HG02870 (cell line): ENCODE measurements at regions not wholly inside any gene's neighbourhood (a gene's known extent, or its start where the extent isn't known, plus 50 kb on each side); places are given as distances from the start of the nearest gene placed in this dataset.
"Not testable (repeated sequence)": the region's sequence is repeated elsewhere in the genome, so short reads cannot be mapped to it uniquely, and the experiment has no call there.

ENCODE experiments used
- ATAC-seq: cut with Tn5 transposase; IDR thresholded peaks from one replicate; pipeline ENCODE4 v1.9.1; 2021; ENCODE audit warnings: mild to moderate bottlenecking, moderate library complexity; ENCODE audit not compliant: unreplicated experiment

DNA sequence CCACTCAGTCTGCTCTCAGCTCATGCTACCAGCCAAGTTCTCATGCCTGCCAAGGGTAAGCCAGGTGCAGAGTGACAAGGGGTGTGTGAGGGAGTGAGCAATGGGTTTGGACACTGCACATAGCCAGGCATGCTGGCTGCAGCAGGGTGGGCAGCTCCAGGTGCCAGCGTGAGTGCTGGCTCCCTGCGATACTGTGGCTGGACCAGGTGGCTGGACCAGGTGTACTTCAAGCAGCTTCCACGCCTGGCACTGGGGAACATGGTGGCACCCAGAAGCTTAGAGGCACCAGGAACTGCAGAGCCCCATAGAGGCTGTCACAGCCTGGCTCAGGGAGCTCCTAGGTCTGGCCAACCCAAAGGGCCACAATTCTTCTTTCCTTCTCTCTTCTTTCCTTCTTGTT lies 234.9 kb upstream of the GIMD1 start:
- no peak for ATAC-seq

DNA sequence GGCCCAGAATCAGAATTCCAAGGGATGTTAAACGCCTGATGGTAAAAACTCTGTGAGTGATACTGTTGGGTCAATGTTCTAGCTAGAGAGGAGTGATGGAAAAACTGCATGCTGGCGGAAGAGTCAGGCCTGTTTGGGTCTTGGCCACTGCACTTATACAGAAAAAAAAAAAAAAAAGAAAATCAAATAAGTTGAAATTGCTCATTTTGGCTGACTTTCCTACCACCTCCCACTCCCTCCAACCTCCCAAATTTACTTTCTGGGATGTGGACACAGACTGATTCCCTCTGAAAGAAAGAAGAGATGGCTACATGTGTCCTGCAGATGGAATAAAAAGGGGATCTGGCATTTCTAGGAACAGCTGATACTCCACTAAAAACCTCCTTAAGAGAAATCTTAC lies 234.1 kb upstream of the GIMD1 start:
- no peak for ATAC-seq

DNA sequence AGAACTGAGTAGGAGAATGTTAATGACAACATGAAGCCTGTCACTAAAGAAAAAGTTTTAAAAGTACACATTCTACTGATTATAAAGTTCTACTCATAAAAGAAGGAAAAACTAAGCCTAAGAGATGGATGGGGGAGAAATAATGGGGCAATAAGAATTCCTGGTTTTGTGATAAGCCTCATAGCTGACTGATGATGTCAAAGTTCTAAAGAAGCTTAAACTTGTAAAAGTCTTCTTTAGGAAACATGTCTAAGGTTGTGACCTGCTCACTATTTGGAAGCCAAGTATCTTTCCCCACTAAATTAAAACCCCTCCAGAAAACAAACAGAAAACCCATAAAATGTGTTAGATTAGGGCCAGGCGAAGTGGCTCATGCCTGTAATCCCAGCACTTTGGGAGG lies 232.9 kb upstream of the GIMD1 start:
- ATAC-seq, result no peak

DNA sequence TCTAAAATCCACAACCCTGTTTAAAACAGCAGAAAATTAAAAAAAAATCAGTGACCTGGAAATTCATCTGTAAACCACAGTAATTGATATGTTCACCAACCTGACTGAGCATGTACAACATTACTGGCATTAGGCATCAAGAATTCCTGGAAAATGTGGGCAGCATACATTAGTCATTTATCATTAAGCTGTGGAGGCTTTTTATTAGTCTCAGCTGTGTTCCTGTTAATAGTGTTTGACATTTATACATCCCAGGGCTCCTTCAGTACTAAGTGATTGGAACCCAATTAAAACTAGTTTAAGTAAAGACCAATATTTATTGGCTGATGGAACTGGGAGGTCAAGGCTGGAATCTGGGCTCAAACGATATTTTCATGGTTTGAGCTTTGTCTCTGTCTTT lies 227.3 kb upstream of the GIMD1 start:
- ATAC-seq, result no peak

DNA sequence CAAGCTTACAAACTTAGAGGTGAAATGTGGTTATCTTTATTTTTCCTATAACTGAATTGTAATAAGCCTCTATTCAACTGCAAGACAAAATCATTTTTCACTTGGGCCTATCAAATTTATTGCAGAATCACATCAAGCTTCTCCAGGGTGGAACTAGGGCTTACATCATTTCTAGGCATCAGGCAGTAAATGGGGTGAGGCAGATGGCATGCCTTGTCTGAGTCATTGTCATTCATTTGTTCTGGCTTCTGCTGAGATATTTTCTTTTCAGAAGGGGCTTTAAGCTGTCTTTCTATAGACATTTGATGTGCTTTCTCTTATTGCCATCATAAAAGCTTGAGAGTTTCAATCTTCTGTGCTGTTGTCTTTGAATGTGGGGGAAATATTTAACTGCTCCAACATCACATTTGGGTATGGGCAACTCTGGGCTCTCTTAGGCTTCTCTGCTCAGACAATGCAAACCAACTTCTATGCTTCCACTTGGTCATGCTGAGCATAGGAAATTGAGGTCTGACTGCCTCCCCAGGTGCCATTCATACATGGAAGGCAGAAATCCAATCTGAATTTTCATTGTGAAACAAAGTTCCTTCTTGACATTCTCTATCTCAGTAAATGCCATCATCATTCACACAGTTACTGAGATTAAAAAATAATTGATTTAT lies 225.8 kb upstream of the GIMD1 start:
- ATAC-seq, result no peak

DNA sequence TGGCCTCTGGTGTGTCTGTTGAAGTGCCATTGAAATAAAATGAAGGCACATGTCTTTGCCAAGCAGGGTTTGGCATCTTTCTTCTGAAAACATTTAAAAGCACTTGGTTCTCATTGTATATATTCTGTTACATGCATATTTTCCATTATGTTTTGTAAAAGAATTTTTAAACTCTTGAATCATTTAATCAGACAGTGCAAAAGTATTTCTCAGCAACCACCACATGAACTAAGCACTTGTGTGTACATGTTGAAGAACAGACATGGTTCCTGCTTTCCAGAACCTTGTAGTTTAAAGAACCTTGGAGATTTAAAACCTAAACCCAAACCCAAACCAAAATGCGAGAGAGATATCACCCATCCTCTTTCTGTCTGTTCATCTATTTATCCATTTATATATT lies 220.3 kb upstream of the GIMD1 start:
- no peak for ATAC-seq

DNA sequence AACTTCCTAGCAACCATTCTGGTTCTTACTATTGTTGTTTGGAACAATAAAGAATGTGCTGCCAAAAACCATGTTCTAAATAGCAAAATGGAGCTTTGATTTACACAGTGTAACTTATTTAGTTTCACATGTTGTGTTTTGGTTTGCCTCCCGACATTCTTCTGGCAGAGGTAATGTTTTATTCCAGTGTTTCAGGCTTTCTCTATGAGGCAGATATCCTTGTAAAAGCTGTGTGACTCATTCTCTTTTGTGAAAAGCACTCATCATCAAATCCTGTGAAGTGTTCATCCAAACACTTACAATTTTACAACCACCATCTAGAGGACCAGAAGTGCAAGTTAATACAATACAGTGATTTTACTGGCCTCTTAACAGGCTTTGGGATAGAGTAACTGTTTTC lies 219.0 kb upstream of the GIMD1 start:
- no peak for ATAC-seq

DNA sequence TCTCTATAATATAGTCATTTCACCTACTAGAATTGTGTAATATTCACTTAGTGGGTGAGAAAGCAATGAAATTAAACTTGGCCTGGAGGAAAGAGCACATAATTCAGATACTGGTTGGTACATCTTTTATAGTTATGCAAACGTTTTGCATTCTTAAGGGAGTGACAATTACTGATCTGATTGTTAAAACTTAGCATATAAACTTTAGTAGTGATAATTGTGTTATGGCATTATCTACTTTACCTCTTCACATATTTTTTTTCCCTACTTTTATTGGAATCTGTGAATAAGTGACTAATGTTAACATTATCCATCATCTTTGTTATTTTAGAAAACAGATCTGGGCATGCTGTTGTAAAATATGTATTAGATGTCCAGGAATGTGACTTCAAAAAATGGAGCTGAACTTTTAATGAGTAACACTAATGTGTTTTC lies 217.4 kb upstream of the GIMD1 start:
- ATAC-seq, result no peak

DNA sequence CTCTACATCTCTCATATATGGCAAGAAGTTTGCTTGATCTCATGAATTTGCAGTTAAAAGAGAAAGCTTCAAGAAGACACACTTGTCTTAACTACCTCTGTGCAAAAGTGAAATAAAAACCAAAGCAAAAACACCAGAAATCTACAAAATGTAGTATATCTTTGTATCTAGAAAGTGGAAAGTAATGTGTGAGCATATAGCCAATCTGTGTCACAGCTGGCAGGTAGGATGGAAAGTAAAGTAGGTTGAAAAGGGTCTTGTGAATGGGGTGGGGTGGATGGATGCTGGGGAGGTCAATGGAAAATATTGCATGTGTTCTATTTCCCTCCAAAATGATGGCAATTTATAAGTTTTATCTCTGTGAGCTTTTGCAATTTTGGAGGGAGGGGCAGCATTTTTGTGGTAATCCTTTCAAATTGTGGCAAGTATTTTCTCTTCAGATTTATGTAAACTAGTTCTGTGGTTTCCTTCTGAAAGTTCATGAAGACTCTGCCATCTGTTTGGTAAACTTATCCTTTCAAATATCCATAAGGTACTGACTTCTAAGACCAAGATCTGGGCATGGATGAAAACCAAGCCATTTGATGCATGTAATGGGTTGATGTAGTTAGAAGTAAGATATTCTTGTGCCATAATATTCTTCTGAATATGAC lies 215.9 kb upstream of the GIMD1 start:
- no peak for ATAC-seq

DNA sequence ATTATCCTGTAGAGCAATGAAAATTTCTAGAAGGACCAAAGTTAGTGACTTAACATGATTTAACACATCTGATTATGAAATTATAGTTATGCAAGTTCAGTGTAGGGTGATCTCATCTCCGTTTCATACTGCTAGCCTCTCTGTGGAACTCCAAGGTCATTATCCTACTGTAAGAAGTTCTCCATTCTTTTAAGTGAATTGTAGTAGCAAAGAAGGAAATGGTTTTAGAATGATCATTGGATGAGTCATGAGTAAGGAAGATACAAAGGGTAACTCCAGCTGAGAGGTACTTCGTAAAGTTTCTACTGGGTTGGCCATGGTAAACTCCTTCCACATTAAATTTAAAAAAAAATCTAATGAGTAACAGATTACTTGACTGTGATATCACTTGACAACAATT lies 215.0 kb upstream of the GIMD1 start:
- ATAC-seq, result no peak

DNA sequence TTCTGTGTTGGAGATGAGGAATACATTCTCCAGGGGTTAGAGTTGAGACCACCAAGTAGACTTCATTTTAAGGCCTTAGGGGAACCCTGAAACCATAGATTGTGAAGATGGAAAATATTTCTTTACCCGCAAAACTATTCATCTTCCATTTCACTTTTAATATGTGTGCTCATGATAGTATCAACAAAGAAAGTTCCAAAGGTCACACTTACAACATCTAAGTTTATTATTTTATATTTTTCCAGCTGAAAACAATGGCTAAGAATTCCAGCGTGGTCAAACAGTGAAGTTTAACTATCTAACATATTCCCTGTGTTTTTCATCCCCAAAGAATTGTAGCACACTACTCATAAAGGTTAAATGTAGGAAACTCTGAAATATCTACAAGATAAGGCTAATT lies 214.5 kb upstream of the GIMD1 start:
- no peak for ATAC-seq

DNA sequence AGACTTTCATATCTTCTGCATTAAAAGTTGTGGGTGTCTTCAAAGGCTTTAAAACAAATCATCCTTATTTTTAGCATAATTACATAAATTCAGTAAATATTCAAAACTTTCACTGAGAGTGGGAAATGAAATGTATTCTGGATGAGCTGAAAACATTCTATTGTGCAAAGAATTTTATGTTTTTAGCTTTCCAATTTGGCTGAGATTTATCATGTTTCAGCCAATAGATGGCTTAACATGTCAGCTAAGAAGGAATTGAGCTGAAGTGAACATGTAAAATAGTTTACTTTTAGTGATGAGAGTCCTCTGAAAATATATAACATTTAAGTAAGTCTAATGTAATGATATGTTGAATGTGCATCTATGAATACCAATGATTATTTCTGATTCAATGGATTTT lies 213.5 kb upstream of the GIMD1 start:
- ATAC-seq, result no peak

DNA sequence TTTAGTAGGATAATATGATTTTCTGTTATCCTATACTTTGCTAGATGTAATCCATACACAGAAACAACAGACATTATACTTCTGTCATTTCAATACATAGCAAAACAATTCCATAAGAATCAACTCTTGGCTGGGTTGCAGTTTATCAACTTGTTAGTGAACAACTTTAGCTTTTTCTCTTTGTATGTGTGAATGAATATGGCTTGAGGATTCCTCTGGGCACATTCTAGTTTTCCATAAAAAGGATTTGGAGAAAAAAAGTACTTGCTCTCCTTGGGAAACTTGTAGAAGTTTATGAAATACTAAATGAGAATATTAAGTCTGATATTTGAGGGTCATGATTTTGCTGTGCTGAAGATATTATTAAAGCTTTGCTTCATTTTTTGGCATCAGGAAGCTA lies 210.7 kb upstream of the GIMD1 start:
- no peak for ATAC-seq

DNA sequence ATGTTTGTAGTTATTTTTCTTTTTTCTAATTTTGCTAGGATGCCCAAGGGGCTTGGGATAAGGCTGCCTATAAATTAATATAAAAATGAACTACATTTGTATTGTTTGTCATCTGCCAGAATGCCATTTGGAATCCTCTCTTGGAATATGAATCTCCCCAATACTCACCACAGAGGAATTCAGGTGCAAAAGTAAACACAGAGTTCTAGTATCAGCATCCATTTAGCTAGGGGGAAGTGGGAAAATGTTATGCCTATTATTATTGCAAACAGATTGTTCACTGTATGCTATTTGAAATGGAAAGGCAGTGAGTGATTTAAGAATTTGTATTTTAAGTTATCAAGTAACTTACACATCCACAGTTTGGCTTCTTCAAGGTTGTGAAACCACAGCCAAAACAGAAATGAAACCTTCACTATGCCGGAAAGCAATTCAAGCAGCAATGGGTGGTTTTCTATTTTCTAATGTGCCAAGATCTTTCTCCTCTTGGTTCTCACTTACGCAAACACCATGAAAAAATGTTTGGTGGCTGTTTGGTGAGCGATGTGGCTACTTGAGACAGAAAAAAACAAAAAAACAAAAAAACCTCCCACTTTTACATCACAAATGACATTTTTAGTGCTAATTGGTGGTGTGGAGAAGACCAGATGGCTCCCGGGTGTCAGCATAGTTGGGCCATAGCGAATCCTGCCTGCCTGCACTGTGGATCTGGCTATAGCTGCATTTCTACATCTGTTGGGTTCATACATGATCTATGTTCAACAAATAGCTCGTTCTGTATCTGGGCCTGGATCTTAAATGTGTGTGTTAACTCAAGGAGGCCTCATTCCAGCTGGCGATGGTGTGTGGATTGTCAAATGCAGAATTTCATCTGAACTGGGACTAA lies 200.8 kb upstream of the GIMD1 start:
- ATAC-seq, result no peak

DNA sequence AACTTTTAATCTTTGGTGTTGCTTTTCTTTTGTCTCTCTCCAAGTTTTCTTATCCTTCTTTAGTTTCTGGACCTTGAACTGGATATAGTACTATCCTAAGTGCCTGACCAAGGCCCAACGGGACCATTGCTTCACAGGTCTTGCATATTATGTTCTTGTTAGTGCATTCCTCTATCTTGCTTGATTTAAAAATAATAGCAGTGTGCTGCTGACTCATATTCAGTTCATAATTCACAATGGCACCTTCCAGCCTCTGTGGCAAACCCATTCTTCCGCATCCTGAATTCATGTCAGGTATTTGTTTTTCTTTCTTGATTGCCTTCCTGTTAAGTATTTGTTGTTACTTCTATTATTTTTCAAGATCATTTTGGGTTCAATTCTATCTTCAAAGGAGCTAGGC lies 197.1 kb upstream of the GIMD1 start:
- no peak for ATAC-seq

DNA sequence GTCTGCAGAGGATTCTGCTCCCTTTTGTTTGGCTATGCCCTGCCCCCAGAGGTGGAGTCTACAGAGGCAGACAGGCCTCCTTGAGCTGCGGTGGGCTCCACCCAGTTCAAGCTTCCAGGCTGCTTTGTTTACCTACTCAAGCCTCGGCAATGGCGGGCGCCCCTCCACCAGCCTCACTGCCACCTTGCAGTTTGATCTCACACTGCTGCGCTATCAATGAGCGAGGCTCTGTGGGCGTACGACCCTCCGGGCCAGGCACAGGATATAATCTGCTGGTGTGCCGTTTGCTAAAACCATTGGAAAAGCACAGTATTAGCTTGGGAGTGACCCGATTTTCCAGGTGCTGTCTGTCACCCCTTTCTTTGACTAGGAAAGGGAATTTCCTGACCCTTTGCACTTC lies 195.1 kb upstream of the GIMD1 start:
- ATAC-seq, result not testable (repeated sequence)

DNA sequence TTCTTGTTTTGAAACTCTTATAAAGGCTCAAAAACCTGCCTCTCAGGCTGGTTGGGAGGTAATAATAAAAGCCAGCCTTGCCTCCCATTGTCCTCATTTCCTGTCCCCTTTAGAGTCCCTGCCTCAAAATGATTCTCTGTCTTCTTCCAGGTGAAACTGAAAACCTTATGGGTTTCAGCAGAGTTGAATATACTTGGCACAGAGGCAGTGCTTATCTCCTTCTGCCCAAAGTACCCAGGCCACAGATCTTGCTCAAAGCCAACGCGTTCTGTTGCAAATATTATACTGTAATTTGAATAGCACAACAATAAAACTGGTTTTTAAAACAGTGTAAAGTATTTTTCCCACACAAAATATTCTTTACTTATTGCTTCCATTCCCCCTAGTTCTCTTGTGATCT lies 183.1 kb upstream of the GIMD1 start:
- no peak for ATAC-seq

DNA sequence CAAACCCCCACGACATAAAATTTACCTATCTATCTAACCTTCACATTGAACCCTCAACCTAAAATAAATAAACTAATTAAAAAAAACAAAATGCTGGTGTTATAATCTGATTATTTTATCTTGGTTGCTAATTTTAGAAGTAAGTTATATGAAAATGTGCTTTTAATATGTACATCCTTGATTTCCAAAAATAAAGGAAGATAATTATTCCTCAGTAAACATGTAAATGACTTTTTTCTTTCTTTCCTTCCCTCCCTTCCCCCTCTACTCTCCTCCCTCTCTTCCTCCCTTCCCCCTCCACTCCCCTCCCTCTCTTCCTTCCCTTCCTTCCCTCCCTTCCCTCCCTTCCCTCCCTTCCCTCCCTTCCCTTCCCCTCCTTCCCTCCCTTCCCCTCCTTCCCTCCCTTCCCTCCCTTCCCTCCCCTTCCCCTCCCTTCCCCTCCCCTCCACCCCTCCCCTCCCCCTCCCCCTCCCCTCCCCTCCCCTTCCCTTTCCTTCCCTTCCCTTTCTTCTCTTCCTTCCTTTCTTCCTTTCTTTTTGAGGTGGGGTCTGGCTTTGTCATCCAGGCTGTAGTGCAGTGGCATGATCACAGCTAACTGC lies 180.0 kb upstream of the GIMD1 start:
- no peak for ATAC-seq

DNA sequence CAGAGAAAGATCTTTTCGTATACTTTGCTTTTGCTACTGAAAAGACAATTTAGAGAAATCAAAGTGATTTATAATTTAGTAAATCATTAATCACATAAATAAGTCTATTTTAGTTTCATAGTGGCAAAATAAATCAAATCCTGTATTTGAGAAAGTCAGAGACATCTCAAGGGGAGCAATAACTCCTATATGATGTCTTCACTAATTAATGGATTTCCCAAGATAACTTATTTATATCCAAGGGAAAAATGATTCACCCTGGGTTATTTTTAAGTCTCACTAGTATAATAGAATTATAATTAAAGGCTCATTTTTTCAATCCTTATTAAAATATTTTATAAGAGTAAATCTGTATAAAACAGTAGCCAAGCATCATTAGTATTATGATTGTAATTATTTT lies 177.8 kb upstream of the GIMD1 start:
- ATAC-seq, result no peak

DNA sequence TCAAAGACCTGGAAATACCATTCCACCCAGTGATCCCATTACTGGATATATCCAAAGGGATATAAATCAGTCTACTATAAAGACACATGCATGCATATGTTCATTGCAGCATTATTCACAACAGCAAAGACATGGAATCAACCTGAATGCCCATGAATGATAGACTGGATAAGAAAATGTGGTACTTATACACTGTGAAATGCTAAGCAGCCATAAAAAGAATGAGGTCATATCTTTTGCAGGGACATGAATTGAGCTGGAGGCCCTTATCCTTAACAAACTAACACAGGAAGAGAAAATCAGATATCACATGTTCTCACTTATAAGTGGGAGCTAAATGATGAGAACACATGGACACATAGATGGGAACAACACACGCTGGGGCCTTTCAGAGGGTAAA lies 174.0 kb upstream of the GIMD1 start:
- ATAC-seq, result not testable (repeated sequence)

DNA sequence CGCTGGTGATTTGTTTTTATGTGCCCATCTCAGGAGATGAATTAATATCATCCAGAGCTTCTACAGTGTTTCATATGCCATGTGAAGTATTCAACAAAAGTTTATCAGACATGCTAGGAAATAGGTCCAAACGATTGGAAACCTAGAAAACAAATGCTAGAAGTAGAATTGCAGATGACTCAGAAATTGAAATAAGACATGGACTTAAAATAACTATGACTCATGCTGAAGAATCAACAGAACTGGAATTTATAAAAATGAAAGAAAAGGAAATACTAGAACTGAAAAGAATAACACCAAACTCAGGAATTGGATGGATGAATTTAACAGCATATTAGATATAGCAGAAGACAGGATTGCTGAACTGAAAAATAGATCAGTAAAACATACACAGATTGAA lies 172.7 kb upstream of the GIMD1 start:
- ATAC-seq, result no peak

DNA sequence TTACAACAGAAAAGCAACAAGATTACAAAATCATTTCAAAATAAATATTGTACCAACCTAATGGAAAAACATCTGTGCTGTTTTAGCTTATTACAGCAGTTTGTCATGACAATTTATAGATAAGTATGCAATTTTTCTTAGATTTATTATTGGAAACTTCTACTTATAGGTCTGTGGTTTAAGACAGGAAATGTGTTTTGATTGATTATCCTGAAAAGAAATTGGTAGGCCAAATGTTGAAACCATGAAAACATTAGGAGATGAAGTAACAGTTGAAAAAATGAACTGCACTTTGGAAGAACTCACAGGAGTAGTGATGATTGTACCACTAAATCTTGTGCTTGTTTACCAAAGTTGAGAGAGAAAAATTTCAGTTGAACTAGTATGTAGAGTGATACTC lies 162.2 kb upstream of the GIMD1 start:
- ATAC-seq, result no peak
